SIG-M5 (cell line): ENCODE measurements at regions not wholly inside any gene's neighbourhood (a gene's known extent, or its start where the extent isn't known, plus 50 kb on each side); places are given as distances from the start of the nearest gene placed in this dataset.

Source experiments
- DNase-seq: peaks from one replicate; lab custom pipeline; 2025; lab: John Stamatoyannopoulos, UW

DNA sequence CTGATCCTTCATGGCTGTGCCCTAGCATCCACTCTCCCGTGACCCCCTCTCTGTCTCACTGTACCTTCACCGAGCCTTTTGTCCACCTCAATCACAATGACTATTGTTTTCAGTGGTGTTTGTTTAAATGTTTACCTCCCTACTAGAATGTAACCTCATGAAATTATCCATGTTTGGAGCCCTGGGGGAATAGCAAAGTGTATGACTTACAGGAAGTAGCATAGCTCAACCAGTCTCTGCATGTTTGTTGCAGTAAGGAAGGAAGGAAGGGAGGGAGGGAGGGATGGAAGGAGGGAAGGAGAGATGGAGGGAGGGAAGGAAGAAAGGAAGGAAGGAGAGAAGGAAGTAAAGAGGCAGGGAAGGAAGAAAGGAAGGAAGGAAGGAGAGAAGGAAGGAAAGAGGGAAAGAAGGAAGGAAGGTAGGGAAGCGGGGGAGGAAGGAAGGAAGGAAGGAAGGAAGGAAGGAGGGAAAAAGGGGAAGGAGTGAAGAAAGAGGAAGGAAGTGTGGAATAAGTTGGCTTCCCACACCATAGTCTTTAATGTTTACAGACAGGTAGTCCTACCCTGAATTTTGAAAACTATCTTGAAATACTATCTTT is 421.4 kb downstream of the COG6 start:
- no peak for DNase-seq

DNA sequence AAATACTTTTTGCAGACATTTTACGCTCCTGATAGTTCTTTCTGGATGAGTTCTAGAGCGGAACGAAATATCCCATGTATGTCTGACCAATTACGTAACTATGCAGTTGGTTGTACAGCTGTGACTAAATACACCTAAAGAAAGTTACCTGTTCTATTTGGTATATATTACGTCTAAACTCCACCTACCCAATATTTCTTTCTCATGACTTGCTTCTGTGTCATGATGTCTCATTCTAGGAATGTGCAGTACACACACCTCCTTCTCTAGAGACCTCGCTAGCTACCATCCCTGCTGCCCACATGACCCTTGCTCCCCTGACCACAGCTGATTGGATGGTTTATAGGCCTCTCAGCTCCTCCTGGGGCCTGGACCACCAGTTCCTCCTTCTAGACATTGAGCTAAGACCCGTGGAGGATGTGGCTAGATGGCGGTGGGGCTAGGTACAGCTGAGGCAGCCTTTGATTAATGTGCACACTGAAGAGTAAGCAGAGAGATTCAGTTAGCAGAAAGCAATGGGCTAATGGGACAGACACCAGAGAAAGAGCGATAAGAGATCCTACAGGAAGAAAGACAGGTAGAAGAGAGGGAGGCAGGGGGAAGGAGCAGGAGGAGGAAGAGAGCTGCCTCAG is 422.1 kb downstream of the COG6 start:
- no peak for DNase-seq

DNA sequence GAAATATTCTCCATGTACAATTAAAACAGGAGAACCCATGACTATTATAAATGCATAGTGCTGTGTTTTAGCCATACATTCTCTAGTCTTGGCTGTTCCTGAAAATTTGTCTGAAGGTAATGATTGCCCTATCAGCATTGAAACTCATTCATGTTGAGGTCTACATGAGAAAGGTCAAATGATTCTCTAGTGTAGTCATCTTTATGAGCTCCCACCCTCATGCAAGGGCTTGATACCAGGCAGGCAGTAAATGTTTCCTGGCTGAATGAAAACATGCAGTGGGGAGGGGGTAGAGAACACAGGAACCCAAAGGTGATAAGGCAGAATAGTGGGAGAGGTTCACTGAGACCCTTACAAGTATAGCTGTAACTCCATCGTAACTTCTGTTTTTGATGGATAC is 424.3 kb downstream of the COG6 start:
- DNase-seq = no peak

DNA sequence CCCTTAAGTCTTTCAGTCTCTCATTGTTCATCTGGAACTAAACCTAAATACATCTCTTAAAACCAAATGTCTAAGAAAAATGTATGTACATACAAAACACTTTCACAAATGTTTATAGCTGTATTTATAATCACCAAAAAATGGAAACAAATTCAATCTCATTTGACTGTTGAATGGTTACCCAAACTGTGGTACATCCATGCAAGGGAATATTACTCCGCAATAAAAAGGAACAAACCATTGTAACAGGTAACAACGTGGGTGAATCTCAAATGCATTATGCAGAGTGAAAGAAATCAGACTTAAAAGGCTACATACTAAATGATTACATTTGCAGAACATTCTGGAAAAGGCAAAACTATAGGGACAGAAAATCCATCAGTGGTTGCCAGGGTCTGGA is 425.2 kb downstream of the COG6 start:
- no peak for DNase-seq

DNA sequence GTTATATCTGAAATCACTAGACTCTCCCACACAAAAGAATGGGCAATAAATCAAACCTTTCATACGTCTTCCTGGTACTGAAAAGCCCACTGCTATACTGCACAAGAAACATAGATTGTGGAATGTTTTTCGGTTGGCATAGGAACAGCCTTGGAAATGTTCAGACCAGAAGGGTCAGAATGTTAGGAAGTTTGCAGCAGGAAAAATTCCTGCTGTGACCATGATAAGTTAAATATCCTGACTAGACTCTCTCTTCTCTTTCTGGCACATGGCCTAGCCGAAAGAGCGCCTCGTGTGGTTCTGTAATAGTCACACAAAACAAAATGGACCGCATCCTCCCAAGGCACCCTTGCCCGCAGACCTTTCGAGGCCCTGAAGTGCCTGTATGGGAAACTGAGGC is 427.2 kb downstream of the COG6 start:
- DNase-seq = no peak

DNA sequence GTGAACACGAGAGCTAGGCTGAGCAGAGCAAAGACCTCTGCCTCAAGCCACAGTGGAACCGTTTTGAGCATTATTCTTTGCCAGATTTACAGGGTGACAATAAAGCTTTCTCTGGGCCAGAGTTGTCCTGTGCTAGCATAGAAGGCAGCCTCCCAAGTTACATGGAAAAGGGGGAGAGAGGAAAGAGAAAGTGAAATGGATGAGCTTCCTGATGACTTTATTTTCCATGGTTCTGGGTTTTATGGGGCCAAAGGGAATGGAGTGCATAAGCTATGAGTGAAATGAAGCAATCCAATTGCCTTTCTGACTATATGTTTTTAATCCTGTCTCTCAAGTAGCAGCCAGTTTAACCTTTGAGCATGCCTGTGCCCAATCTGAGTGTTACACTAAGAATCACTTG is 428.4 kb downstream of the COG6 start:
- no peak for DNase-seq

DNA sequence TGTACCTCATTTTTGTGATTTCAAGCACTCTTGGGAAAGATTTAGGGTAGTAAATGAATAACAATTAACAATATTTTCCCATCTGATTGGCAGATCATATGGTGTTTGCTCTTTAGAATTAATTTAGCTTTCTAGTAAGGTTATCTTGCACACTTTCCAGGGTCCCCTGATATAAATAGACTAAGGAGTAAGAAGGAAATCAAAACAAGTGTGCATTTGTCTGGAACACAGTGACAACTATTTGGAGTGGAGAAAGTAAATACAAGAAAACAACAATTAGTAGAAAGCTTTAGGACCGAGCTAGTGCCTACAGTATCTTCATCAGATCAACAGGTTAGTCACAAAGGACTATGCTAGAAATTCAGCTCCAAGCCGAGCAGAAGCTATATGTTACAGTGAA is 429.5 kb downstream of the COG6 start:
- DNase-seq = no peak

DNA sequence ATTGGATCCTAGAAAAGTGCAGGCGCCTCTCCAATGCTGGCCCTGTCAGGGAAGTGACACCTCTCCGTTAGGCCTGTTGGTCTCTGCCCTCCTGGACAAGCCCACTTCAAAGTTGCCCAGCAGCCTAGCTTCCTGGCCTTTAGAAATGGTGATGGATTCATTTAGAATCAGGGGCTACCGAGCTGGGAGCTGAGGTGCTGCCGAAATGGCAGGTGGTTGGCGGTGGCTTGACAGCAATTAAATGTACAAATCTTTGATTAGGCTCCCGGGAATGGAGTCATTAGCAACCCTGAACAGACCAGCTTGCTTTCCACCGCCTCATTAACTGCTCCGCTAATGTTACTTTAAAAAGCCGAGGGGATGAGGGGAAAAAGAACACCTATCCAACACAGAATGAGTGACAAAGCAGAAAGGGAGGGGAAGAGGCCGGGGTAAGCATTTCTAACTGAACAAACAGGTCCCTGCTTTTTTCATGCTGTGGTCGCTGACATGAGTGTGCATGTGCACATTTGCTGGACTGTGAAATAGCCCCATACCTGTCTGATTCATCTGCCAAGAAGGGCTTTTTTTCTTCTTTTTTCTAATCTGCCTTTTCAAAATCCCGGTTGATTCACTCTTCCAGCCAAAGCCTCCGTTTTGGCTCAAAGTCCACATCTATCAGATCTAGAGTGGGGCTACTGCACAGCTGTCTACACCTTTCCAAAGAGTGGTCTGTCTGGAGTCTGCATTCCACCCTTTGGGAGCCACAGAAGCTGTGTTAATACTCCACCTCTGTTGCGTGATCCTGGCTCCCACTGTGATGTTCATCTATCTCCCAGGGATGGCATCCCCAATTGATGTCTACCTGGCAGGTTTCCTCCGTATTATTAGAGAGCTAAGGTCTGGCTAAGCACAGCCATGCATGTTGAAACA is 431.9 kb downstream of the COG6 start:
- no peak for DNase-seq

DNA sequence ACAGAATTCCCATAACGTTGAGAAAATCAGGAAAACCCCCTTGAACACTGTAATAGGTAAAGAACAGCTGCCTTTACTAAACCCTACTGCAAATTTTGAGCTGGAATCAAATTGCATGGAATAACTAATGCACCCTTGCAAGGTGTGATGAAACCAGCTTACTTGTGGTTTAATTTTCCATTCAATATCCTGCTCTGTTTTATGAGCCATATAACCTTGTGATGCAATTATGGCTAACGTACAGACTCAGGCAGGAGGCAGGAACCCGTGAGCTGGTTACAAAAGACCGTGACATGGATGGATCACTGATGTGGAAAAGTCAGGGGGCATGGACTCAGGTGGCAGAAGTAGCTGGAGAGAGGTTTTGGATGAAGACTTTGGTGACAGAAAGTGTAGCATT is 438.6 kb downstream of the COG6 start:
- no peak for DNase-seq

DNA sequence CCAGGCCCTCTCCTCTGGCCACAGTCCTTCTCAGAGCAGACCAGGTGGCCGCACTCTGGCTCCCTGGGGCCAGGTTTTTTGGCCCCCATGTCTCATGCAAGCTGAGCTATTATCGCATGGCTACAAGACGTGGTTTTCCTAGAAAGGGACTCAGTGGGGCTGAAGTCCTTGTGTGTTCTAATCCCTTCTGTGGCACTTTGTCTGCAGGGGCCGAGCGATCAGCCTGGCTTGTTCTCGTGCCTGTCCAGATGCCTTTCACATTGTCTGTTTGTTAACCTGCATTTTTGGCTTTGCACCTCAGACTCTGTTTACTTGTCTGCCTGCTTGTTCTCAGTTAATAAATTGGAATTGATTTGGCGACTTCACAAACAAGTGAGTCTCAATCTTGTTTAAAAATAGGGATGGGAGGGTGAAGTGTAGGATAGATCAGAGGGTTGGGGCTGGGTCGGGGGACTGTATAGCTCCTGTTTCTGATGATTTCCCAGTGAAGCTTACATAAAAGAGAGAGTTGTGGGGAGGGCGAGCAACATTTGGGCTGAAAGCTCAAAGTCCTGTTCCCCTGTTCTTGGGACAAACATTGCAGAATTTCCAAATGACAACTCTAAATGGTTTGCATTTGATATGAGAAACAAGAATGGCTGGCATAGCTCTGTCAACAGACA is 440.4 kb downstream of the COG6 start:
- DNase-seq = no peak

DNA sequence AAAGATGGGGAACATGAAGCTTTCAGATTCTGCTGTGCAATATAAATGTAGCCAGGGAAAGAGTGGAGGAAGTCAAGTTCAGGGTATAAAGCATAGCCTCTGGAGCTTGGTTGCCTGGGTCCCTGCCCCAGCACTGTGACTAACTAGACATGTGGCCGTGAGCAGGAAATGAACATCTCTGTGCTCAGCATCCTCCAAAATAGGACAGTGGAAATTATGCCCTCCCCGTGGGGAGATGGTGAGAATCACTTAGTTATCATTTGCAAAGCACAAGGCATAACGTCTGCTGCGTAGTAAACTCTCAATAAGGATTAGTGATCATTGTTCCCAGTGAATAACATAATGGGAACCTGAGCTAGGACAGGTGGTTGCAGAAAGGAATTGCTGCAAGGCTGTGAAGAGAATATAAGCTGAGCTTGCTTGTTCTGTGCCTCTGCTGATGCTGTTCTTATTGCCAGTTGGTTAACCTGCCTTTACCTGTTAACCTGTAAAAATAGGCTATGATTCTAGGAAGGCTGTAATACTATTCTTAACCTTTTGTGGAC is 441.0 kb downstream of the COG6 start:
- no peak for DNase-seq

DNA sequence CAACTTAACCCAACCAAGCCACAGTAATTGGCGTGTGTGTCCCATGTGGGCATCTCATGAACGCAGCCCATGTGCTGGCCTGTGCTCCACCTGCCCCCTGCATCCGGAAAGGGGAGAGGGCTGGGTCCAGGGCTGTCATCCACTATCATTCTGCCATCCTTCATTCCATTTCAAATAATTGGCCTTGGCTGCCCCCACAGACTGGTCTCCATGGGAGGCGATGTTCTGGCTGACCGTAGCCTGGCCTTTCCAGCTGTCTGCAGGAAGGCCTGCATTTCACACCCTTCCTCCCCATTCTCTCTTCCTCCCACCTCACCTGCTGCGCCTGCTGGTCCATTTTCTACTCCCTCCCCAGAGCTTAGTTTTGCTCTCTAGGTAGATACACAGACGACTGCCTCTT is 442.8 kb downstream of the COG6 start:
- no peak for DNase-seq

DNA sequence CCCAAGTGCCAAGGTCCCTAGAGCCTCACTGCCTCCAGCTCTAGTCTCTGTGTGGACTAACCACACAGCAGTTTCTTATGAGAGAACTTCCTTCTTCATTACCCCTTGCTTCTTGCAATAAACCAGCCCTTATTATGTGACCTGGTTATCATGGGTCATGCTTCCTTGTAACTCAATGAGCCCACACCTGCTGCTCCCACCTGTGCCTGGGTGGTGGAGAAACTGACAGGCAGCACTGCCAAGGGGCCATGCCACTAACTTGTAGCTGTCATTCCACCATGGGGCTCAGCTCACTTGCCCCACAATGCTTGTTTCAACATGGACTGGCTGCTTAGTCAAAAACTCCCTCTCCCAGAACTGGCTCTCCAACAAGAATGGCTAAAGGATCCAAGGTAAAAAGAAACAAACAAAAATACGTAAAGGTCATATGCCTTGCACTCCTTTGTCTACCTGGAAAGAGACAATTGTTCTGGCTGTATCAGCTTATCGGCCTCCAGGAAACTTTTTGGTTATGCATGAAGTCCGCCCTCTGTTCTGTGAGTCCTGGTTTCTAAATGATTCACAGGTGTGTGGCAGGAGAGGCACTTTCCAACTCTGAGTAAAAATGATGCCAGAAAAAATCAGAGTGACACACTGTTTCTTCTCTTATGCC is 446.4 kb downstream of the COG6 start:
- no peak for DNase-seq

DNA sequence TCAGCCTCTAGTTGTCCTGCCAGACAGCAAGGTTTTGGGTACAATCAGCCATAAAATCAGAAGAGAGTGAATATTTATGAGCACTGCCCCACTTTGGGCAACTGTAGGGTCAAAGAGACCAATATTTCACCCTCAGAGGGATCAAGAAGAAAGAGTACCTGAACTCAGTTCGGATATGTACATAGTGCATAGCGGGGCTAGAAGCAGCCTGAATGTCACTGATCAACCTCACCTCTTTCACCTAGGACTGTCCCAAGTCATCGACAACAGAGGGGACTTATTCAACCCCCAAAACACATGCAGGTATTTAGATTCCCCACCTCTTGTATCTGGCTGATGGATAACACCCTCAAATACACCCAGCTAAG is 446.9 kb downstream of the COG6 start:
- DNase-seq = no peak

DNA sequence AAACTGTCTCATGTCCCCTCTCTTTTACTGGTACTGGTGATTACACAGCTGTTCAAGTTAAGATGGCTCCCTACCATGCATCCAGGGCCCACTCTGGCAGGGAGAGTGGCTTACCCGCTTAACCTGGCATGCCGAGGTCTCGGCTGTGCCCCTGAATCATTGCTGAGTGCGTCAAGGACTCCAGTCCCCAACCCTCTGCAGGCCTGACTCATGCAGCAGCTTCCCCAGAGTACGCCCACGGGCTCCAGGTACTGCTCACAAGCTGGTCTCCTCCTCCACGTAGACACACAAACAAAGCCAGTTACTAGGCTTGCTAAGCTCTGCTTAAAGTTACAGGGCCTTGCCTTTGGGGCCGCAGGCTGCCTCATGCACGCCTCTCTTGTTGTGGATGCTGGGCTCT is 447.4 kb downstream of the COG6 start:
- no peak for DNase-seq

DNA sequence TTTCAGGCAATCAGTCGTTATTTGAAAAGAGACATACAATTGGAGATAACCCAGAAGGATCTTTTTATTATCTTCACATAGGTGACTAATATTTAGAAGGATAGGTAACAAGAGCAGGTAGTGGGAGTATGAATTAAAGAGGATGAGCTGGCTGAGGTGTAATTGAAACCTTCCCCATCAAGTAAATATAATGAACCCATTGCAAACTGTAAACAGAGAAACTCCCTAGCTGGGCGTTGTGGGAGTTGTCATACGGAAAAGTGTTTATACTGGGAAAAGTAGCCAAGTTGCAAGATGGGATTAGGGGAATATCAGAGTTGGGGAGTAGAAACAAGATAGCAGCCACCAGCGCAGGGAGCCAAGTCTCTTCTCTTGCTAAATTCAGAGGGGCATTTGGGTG is 448.4 kb downstream of the COG6 start:
- no peak for DNase-seq

DNA sequence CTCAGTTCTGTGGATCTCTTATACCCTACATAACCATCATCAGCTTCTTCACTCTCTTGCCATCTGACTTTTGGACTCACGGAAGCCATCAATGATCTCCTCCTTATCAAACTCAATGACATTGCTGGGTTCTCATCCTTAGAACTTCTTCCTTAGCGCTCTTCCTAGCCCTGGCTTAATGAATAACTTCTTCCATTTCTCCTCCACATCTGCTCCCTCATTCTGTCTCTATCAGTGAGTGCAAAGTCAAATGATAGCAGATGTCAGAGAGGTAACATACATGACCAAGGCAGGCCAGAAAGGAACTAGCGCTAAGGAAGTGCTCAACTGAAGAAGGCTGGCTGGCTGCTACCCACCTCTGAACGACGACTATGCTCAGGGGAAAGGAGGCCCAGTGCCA is 449.8 kb downstream of the COG6 start:
- DNase-seq = no peak

DNA sequence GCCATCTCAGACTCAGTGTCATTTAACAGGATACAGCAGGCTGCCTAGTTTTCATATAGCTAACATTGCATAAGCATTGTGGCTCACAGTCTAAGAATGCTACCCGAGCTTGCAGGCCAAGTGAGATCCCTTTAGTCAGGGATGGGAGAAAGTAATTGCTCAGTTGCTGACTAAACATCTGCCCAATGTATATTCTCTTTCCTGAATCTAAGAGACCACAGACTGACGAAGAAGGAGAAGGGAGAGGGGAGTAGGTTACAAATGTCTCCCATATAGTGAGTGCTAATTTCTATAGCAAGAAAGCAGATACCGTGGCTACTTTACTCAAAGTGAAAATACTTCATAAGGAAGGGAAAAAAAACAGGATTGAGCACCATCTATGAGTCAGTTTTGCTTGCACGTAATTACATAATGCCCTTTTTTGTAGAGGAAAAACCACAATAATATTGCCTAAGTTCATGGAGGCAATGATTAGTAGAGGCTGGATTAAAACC is 453.9 kb downstream of the COG6 start:
- peak; percentile 29 for DNase-seq

DNA sequence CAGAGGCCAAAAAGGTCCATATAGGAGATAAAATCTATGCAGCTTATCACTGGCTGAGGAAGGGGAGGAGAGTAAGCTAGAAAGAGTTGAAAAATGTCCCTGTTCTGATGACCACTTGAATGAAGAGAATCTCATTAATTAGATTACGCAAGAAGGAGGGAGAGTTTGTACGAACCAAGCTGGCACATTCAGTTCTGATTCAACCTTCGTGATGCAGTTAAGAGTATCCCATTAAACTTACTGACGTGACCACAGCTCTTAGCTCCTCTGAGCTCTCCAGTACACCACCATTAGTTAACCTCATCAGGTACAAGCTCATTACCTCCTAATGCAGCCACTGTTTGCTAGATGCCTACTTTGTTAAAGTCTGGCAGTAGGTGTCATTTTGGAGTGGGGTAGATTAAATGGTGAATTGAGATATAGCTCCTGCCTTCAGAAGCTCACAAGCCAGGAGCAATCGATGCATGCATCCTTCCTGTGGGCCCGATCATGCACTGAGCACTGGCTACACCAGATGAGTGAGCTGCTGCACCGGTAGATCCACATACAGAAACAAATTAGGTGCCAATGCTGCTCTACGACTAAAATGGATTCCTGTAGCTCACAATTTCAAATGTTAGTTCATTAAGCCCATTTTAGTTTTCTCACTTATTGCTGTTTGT is 458.3 kb downstream of the COG6 start:
- DNase-seq = no peak

DNA sequence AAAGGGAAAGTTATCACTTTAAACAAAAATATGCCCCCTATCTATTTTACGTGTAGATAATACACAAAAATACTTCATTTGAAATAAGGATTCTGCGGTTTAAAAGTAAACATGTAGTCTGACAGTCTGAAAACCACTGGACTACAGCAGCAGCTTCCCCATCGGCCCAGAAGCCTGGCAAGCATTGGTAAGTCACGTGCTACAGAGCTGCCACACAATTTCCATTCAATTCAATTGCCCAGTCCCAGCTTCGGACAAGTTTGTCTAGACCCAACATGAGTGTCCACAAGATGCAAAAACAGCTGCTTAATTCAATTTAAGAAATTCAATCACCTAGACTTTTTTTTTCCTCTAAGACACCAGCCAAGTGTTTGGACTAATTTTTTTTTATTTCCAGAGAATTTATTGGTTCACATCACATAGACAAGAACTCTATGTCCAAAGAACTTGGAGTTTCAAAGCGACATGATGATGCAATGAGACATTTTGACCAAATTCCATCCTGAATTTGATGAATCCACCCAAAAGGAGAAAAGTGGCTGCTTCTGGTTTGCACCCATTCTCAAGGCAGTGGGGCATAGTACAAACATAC is 458.9 kb downstream of the COG6 start:
- no peak for DNase-seq

DNA sequence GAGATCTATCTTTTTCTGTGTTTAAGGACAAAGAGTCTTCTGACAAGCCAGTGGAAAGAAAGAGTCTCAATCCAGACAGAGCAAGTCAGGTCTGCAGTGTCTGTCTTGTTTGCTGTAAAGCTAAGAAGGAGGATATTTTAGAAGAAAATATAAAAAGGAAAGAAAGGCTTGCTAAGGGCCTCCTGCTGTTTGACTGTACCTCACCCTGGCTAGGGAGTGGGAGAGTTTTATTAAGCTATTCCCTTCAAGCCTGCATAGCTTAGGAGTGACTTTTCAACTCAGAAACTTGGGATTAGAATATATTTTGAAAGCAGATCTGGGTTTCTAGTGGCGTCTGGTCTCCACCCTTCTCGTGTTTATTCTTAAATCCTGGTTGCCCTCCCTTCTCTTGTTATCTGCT is 460.0 kb downstream of the COG6 start:
- no peak for DNase-seq
